ENCODE measurements at regions not wholly inside any gene's neighbourhood (a gene's known extent, or its start where the extent isn't known, plus 50 kb on each side); places are given as distances from the start of the nearest gene placed in this dataset.

DNA sequence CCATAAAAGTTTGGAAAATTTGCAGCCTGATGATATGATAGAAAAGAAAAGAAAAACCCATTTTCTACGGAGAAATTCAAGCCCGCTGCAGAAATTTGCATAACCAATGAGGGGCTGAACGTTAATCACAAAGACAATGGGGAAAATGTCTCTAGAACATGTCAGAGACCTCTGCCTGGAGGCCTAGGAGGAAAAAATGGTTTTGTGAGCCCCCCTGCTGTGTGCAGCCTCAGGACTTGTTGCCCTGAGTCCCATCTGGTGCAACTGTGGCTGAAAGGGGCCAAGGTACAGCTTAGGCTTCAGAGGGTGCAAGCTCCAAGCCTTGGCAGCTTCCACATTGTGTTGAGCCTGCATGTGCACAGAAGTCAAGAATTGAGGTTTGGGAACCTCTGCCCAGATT, 1267.4 kb upstream of the GOT2 start:
- no peaks in the 10 kb centered on the region for H3K9me3 ChIP-seq
- no peaks in the 10 kb centered on the region for H3K4me1 ChIP-seq
- H3K4me3 ChIP-seq: no peak overlapping the region
- ATAC-seq: no peak
- H3K36me3 ChIP-seq: no peaks in the 10 kb centered on the region
- H3K27ac ChIP-seq: no peak overlapping the region
- intact Hi-C loops (cut with DNase I; ENCODE audit: low total_unique reads) (no loop called here), in situ Hi-C loops (cut with MboI; ENCODE audit: low sequenced_read_pairs in 4 of 4) (no loop called here)
- TF ChIP-seq, protein P1, sequence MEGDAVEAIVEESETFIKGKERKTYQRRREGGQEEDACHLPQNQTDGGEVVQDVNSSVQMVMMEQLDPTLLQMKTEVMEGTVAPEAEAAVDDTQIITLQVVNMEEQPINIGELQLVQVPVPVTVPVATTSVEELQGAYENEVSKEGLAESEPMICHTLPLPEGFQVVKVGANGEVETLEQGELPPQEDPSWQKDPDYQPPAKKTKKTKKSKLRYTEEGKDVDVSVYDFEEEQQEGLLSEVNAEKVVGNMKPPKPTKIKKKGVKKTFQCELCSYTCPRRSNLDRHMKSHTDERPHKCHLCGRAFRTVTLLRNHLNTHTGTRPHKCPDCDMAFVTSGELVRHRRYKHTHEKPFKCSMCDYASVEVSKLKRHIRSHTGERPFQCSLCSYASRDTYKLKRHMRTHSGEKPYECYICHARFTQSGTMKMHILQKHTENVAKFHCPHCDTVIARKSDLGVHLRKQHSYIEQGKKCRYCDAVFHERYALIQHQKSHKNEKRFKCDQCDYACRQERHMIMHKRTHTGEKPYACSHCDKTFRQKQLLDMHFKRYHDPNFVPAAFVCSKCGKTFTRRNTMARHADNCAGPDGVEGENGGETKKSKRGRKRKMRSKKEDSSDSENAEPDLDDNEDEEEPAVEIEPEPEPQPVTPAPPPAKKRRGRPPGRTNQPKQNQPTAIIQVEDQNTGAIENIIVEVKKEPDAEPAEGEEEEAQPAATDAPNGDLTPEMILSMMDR (IDR thresholded peaks at IDR 0.05 in 4 of 5, conservative IDR thresholded peaks at IDR 0.05 in 1 of 5): no peak
- no peak for TF ChIP-seq POLR2A (IDR thresholded peaks at IDR 0.05)
- H3K27me3 ChIP-seq: no peaks in the 10 kb centered on the region
- no peak for DNase-seq

DNA sequence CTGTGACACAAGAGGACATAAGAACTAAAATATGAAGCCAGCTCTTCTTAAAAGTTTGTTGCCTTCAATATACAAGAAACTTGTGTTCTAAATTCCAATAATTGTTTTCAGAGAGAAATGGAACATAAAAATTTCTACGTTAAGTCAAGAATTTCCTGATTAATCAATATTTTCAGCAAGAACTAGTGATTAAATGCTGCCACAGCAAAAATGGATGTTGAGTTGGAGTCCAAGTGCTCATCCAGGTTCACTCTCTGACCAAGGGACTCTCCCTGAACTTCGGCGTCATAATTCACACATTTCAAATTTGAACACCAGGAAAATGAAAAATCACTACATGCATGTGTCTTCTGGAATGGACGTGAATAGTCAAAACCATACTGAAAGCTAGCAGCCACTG, 1263.6 kb upstream of the GOT2 start:
- intact Hi-C loops (cut with DNase I; ENCODE audit: low total_unique reads): no loop called here
- Histone ChIP-seq H3K27ac (no peak overlapping the region), H3K4me3 (no peak overlapping the region), H3K27me3 (no peaks in the 10 kb centered on the region), H3K9me3 (no peaks in the 10 kb centered on the region), H3K4me1 (no peaks in the 10 kb centered on the region), H3K36me3 (no peaks in the 10 kb centered on the region)
- ATAC-seq: no peak
- in situ Hi-C loops (cut with MboI; ENCODE audit: low sequenced_read_pairs in 4 of 4): no loop called here
- DNase-seq: no peak
- no peak for TF ChIP-seq POLR2A (IDR thresholded peaks at IDR 0.05)

DNA sequence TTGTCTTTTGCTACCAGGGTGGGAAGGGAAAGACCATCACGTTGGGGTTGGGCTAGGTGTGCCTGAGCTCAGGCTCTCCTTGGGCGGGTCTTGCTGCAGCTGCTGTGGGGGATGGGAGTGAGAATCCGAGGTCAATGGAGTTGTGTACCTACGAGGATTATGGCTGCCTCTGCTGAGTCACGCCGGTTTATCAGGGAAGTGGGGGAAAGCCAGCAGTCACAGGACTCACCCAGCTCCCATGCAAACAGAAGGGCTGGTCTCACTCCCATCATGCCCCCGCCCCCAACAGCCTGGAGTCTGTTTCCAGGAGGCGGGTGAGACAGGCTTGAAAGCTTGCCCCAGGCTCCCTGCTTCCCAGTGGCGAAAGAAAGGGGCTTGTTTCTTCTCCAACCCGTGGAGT, 1259.0 kb upstream of the GOT2 start:
- H3K27me3 ChIP-seq: no peaks in the 10 kb centered on the region
- H3K36me3 ChIP-seq: no peaks in the 10 kb centered on the region
- ATAC-seq (no peak), DNase-seq (no peak)
- H3K4me1 ChIP-seq: no peaks in the 10 kb centered on the region
- H3K9me3 ChIP-seq: no peaks in the 10 kb centered on the region
- in situ Hi-C loops (cut with MboI; ENCODE audit: low sequenced_read_pairs in 4 of 4): no loop called here
- no peak overlapping the region for H3K27ac ChIP-seq
- H3K4me3 ChIP-seq: no peak overlapping the region
- intact Hi-C loops (cut with DNase I; ENCODE audit: low total_unique reads): no loop called here
- TF ChIP-seq, protein P1 (IDR thresholded peaks at IDR 0.05 in 4 of 5, conservative IDR thresholded peaks at IDR 0.05 in 1 of 5): no peak
- no peak for TF ChIP-seq POLR2A (IDR thresholded peaks at IDR 0.05)

DNA sequence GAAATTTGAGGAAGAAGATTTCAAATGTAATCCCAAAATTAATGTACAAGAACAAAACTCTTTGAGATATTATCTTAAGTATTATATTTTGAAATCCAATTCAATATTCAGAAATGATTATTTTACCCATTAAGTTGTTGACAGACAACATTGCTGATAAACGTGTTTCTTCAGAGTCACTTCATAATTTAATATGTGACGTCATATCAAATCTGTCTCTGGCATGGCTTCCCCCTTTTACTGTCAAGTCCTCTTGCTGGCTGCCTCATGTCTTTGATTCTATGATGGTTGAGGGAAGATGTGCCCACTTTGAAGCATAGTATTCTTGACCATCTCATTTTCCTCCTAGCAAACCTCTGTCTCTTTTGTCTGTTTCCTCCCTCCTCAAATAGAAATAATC, 1257.1 kb upstream of the GOT2 start:
- Histone ChIP-seq H3K36me3 (no peaks in the 10 kb centered on the region), H3K4me1 (no peaks in the 10 kb centered on the region), H3K27ac (no peak overlapping the region), H3K9me3 (no peaks in the 10 kb centered on the region), H3K27me3 (no peaks in the 10 kb centered on the region), H3K4me3 (no peak overlapping the region)
- TF ChIP-seq, protein P1 (IDR thresholded peaks at IDR 0.05 in 4 of 5, conservative IDR thresholded peaks at IDR 0.05 in 1 of 5): no peak
- no peak for TF ChIP-seq POLR2A (IDR thresholded peaks at IDR 0.05)
- ATAC-seq: no peak
- in situ Hi-C loops (cut with MboI; ENCODE audit: low sequenced_read_pairs in 4 of 4): no loop called here
- no peak for DNase-seq
- intact Hi-C loops (cut with DNase I; ENCODE audit: low total_unique reads): no loop called here

DNA sequence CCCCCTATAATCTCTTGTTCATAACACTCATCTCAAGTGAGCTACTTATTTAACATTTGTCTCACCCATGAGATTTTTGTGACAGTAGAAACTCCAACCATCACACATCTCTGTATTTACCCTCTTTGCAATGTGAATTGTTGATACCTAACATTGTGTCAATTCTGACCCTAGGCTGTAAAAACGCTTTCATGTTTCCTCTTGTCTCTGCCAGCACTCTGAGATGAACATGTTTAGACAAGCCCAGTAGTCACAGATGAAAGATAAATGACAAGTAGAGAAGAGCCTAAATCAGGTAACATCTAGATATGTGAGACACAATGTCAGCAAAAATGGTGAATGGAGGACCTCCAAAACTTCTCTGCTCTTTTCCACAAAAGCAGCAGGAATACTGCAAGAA, 1254.5 kb upstream of the GOT2 start:
- in situ Hi-C loops (cut with MboI; ENCODE audit: low sequenced_read_pairs in 4 of 4): no loop called here
- H3K9me3 ChIP-seq: no peaks in the 10 kb centered on the region
- TF ChIP-seq, protein P1 (IDR thresholded peaks at IDR 0.05 in 4 of 5, conservative IDR thresholded peaks at IDR 0.05 in 1 of 5): no peak
- TF ChIP-seq POLR2A (IDR thresholded peaks at IDR 0.05): no peak

More for the DNA sequence above, 1254.5 kb upstream of the GOT2 start:
- H3K4me3 ChIP-seq: no peak overlapping the region
- H3K4me1 ChIP-seq: no peaks in the 10 kb centered on the region
- H3K27me3 ChIP-seq: no peaks in the 10 kb centered on the region
- no peak for DNase-seq
- intact Hi-C loops (cut with DNase I; ENCODE audit: low total_unique reads): no loop called here
- H3K36me3 ChIP-seq: no peaks in the 10 kb centered on the region
- ATAC-seq: no peak
- H3K27ac ChIP-seq: no peak overlapping the region
